ENCODE measurements at regions not wholly inside any gene's neighbourhood (a gene's known extent, or its start where the extent isn't known, plus 50 kb on each side); places are given as distances from the start of the nearest gene placed in this dataset.

DNA sequence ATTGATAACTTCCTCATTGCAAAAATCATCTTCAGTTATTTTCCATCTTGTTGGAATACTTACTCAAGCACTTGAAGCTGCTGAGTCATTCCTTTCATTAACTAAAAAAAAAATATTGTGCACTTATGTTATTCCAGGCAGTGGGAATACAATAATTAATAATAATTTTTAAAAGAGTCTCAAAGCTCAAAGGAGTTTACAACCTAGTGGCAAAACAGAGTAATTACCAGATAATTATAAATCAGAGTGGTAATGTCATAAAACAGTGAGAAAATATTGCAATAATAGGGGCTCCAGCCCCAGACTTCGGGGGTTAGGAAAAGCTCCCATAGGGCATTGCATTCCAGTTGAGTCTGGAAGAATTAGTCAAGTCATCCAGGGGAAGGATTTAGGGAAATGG is 79.6 kb downstream of the DDX53 start:
- Histone ChIP-seq H3K9me3 (ENCODE audit: control insufficient read depth, insufficient read depth, low read depth, low read length) (no peaks in the 10 kb centered on the region), H3K27ac (ENCODE audit: extremely low read depth, low read depth, low read length) (no peak overlapping the region), H3K4me1 (ENCODE audit: control insufficient read depth, insufficient read depth, low read length) (no peaks in the 10 kb centered on the region), H3K4me3 (ENCODE audit: low read depth, low read length) (no peak overlapping the region), H3K36me3 (ENCODE audit: control insufficient read depth in 2 of 2, insufficient read depth in 1 of 2, low read length in 2 of 2) (no peaks in the 10 kb centered on the region)
- ChIA-PET CTCF (interaction anchor here (1.4 to 1.9 kb wide), 2 partner anchors 12 to 17 kb away, joined by 4 read pairs; no protein-coding TSS in a partner anchor), POLR2A (no interaction called here)
- TF ChIP-seq ZNF184 (tag by site-specific recombination; IDR thresholded peaks at IDR 0.05) (no peak), ZNF768 (tag by site-specific recombination; IDR thresholded peaks at IDR 0.05) (no peak), KLF10 (tag by site-specific recombination; IDR thresholded peaks at IDR 0.05) (no peak), ZXDB (tag by site-specific recombination; IDR thresholded peaks at IDR 0.05) (no peak), ZNF510 (tag by site-specific recombination; IDR thresholded peaks at IDR 0.05; ENCODE audit: insufficient replicate concordance) (no peak), ZNF664 (tag by site-specific recombination; IDR thresholded peaks at IDR 0.05) (no peak), OSR2 (tag by site-specific recombination; IDR thresholded peaks at IDR 0.05) (no peak)
- TF ChIP-seq, protein P1, sequence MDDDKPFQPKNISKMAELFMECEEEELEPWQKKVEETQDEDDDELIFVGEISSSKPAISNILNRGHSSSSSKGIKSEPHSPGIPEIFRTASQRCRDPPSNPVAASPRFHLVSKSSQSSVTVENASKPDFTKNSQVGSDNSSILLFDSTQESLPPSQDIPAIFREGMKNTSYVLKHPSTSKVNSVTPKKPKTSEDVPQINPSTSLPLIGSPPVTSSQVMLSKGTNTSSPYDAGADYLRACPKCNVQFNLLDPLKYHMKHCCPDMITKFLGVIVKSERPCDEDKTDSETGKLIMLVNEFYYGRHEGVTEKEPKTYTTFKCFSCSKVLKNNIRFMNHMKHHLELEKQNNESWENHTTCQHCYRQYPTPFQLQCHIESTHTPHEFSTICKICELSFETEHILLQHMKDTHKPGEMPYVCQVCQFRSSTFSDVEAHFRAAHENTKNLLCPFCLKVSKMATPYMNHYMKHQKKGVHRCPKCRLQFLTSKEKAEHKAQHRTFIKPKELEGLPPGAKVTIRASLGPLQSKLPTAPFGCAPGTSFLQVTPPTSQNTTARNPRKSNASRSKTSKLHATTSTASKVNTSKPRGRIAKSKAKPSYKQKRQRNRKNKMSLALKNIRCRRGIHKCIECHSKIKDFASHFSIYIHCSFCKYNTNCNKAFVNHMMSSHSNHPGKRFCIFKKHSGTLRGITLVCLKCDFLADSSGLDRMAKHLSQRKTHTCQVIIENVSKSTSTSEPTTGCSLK (tag by site-specific recombination; IDR thresholded peaks at IDR 0.05) = no peak
- TF ChIP-seq, protein P2, sequence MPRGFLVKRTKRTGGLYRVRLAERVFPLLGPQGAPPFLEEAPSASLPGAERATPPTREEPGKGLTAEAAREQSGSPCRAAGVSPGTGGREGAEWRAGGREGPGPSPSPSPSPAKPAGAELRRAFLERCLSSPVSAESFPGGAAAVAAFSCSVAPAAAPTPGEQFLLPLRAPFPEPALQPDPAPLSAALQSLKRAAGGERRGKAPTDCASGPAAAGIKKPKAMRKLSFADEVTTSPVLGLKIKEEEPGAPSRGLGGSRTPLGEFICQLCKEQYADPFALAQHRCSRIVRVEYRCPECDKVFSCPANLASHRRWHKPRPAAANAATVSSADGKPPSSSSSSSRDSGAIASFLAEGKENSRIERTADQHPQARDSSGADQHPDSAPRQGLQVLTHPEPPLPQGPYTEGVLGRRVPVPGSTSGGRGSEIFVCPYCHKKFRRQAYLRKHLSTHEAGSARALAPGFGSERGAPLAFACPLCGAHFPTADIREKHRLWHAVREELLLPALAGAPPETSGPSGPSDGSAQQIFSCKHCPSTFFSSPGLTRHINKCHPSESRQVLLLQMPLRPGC (tag by site-specific recombination; IDR thresholded peaks at IDR 0.05) = no peak

DNA sequence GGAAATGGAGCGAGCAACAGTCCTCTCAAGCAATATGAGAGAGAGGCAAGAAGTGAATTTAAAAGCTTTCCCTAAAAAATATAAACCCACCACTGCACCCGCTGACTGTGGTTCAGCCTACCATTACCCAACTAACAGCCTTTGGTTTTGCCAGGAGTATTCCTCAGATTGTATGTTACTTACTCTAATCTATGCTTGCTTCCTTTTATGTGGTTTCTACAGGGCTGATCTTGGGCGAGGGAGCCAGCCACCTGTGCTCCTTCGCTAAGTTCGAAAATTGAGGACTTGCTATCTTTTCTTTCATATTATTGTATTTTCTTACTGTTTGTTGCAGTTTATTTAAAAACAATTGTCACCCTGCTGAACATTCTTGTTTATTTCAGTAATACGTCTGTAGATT is 101.1 kb downstream of the DDX53 start:
- no peak overlapping the region for H3K4me3 ChIP-seq (ENCODE audit: low read depth, low read length)
- no peaks in the 10 kb centered on the region for H3K4me1 ChIP-seq (ENCODE audit: control insufficient read depth, insufficient read depth, low read length)
- ChIA-PET POLR2A (interaction anchor here (0.6 kb wide), 1 partner anchor 787 kb away, joined by 7 read pairs; no protein-coding TSS in a partner anchor), CTCF (no interaction called here)
- no peak overlapping the region for H3K27ac ChIP-seq (ENCODE audit: extremely low read depth, low read depth, low read length)
- H3K36me3 ChIP-seq (ENCODE audit: control insufficient read depth in 2 of 2, insufficient read depth in 1 of 2, low read length in 2 of 2) = no peaks in the 10 kb centered on the region
- no peaks in the 10 kb centered on the region; the same call in 1 of the 2 replicates for H3K9me3 ChIP-seq (ENCODE audit: control insufficient read depth, insufficient read depth, low read depth, low read length)
- TF ChIP-seq, protein P3, sequence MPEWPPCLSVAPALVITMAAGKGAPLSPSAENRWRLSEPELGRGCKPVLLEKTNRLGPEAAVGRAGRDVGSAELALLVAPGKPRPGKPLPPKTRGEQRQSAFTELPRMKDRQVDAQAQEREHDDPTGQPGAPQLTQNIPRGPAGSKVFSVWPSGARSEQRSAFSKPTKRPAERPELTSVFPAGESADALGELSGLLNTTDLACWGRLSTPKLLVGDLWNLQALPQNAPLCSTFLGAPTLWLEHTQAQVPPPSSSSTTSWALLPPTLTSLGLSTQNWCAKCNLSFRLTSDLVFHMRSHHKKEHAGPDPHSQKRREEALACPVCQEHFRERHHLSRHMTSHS (tag by site-specific recombination; IDR thresholded peaks at IDR 0.05) = no peak
- TF ChIP-seq GFI1B (tag by site-specific recombination; IDR thresholded peaks at IDR 0.05) (no peak), EGR2 (tag by site-specific recombination; IDR thresholded peaks at IDR 0.05; ENCODE audit: low read depth) (no peak), ZNF658 (tag by site-specific recombination; IDR thresholded peaks at IDR 0.05) (no peak), ZNF184 (tag by site-specific recombination; IDR thresholded peaks at IDR 0.05) (no peak), ZBTB8A (tag by site-specific recombination; IDR thresholded peaks at IDR 0.05) (no peak), ZNF169 (tag by site-specific recombination; IDR thresholded peaks at IDR 0.05) (no peak), ZNF747 (tag by site-specific recombination; IDR thresholded peaks at IDR 0.05) (no peak), ZNF2 (tag by site-specific recombination; IDR thresholded peaks at IDR 0.05) (no peak), OVOL3 (tag by site-specific recombination; IDR thresholded peaks at IDR 0.05) (no peak), ZNF707 (tag by site-specific recombination; IDR thresholded peaks at IDR 0.05) (no peak)
- TF ChIP-seq, protein P4, sequence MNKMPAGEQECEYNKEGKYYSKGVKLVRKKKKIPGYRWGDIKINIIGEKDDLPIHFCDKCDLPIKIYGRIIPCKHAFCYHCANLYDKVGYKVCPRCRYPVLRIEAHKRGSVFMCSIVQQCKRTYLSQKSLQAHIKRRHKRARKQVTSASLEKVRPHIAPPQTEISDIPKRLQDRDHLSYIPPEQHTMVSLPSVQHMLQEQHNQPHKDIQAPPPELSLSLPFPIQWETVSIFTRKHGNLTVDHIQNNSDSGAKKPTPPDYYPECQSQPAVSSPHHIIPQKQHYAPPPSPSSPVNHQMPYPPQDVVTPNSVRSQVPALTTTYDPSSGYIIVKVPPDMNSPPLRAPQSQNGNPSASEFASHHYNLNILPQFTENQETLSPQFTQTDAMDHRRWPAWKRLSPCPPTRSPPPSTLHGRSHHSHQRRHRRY (tag by site-specific recombination; IDR thresholded peaks at IDR 0.05) = no peak
- TF ChIP-seq, protein P5, sequence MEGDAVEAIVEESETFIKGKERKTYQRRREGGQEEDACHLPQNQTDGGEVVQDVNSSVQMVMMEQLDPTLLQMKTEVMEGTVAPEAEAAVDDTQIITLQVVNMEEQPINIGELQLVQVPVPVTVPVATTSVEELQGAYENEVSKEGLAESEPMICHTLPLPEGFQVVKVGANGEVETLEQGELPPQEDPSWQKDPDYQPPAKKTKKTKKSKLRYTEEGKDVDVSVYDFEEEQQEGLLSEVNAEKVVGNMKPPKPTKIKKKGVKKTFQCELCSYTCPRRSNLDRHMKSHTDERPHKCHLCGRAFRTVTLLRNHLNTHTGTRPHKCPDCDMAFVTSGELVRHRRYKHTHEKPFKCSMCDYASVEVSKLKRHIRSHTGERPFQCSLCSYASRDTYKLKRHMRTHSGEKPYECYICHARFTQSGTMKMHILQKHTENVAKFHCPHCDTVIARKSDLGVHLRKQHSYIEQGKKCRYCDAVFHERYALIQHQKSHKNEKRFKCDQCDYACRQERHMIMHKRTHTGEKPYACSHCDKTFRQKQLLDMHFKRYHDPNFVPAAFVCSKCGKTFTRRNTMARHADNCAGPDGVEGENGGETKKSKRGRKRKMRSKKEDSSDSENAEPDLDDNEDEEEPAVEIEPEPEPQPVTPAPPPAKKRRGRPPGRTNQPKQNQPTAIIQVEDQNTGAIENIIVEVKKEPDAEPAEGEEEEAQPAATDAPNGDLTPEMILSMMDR (tag by site-specific recombination; IDR thresholded peaks at IDR 0.05) = no peak
- TF ChIP-seq, protein P6, sequence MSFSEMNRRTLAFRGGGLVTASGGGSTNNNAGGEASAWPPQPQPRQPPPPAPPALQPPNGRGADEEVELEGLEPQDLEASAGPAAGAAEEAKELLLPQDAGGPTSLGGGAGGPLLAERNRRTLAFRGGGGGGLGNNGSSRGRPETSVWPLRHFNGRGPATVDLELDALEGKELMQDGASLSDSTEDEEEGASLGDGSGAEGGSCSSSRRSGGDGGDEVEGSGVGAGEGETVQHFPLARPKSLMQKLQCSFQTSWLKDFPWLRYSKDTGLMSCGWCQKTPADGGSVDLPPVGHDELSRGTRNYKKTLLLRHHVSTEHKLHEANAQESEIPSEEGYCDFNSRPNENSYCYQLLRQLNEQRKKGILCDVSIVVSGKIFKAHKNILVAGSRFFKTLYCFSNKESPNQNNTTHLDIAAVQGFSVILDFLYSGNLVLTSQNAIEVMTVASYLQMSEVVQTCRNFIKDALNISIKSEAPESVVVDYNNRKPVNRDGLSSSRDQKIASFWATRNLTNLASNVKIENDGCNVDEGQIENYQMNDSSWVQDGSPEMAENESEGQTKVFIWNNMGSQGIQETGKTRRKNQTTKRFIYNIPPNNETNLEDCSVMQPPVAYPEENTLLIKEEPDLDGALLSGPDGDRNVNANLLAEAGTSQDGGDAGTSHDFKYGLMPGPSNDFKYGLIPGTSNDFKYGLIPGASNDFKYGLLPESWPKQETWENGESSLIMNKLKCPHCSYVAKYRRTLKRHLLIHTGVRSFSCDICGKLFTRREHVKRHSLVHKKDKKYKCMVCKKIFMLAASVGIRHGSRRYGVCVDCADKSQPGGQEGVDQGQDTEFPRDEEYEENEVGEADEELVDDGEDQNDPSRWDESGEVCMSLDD (tag by site-specific recombination; IDR thresholded peaks at IDR 0.05) = no peak
- TF ChIP-seq, protein P7, sequence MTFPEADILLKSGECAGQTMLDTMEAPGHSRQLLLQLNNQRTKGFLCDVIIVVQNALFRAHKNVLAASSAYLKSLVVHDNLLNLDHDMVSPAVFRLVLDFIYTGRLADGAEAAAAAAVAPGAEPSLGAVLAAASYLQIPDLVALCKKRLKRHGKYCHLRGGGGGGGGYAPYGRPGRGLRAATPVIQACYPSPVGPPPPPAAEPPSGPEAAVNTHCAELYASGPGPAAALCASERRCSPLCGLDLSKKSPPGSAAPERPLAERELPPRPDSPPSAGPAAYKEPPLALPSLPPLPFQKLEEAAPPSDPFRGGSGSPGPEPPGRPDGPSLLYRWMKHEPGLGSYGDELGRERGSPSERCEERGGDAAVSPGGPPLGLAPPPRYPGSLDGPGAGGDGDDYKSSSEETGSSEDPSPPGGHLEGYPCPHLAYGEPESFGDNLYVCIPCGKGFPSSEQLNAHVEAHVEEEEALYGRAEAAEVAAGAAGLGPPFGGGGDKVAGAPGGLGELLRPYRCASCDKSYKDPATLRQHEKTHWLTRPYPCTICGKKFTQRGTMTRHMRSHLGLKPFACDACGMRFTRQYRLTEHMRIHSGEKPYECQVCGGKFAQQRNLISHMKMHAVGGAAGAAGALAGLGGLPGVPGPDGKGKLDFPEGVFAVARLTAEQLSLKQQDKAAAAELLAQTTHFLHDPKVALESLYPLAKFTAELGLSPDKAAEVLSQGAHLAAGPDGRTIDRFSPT (tag by site-specific recombination; IDR thresholded peaks at IDR 0.05) = no peak

Measured in HEK293 (cell line).